GM12873 (cell line): ENCODE measurements at regions not wholly inside any gene's neighbourhood (a gene's known extent, or its start where the extent isn't known, plus 50 kb on each side); places are given as distances from the start of the nearest gene placed in this dataset.

Experiments
- CTCF ChIP-seq: IDR thresholded peaks from 2 replicates; pipeline ENCODE4 v1.5.1; 2012; ENCODE audit warnings: low read depth, mild to moderate bottlenecking, moderate library complexity, low read length, control low read depth; ENCODE audit not compliant: insufficient read depth; ENCODE audit errors: missing control alignments

DNA sequence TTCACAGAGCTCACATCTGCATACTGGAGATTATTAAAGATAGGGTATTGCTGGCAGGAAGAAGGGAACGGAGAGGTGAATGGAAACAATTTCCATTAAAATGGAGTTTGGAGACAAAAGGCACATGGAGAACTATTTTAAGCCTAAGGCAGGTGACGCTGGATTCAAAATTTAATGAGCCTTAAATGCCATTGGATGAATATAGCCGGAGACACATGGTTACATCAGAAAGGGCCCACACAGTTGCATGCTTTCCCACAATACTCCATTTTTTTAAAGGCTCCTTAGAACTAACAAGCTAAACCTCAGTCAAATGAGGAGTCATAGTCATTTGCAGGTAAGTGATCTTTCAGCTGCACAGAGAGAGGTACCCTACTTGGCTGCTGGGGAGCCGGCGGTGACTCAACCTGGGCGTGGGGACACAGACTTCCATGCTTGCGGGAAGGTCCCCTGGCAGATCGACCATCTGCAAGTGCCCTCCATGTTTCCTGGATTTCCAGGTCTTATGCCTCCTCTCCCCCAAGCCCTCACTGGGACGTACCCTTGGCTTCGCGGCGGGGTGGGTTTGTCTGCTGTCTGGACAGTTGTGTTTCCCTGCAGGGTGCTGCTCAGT, 259.2 kb downstream of the CBLN1 start:
- no peak for TF ChIP-seq CTCF

DNA sequence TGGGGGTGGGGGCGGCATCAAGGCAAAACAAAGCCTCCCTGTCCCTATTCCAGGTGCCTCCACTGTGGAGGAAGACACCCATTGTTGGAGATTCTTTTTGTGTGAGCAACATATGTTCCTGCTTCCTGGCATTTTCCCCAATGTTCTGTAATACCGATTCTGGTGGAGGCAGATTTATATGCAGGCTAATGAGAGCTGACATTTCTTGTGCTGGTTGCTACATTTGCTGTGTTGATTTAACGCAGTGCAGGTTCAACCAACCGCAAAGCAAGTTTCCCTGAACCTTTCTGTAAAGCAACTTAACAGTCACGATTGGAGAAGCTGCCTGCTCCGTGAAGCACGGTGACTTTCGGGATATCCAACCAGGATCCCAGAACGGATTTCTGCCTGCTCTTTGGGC, 260.5 kb downstream of the CBLN1 start:
- TF ChIP-seq CTCF: no peak

- no peak for TF ChIP-seq CTCF
These were observed 261.2 kb downstream of the CBLN1 start for GRCh38 chr16:49020436-49020835.

DNA sequence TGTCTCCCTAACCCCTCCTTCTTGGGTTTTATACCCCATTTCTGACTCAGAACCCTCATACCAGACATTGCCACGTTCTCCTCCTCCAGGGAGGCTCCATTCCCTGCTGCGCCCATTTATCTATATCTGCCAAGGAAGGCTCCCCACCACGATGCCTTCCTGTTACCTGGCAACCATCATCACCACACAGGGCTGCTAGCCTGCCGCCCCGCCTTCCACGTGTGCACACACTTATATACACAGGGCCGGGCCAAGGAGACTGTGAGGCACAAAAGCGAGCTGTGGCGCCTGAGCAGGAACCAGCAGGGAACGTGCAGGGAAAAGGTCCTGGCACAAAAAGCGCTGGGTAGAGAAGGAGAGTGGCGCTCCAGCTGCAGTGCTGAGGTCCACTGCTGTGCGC, 261.8 kb downstream of the CBLN1 start:
- no peak for TF ChIP-seq CTCF

- TF ChIP-seq CTCF: no peak
These were observed 262.5 kb downstream of the CBLN1 start for GRCh38 chr16:49019081-49019633.

- no peak for TF ChIP-seq CTCF
These were observed 263.2 kb downstream of the CBLN1 start for GRCh38 chr16:49018259-49018931.

GRCh38 chr16:49017501-49017900, 264.1 kb downstream of the CBLN1 start:
- no peak for TF ChIP-seq CTCF
